Epithelial cell of prostate (primary cell): ENCODE measurements at regions not wholly inside any gene's neighbourhood (a gene's known extent, or its start where the extent isn't known, plus 50 kb on each side); places are given as distances from the start of the nearest gene placed in this dataset.

Source experiments
- DNase-seq: peaks from one replicate; pipeline ENCODE4 v3.0.0-alpha.2; 2011; ENCODE audit warnings: low read depth, low spot score
- H3K27ac ChIP-seq: fragments of 450-650 bp; 2 replicates; pipeline ENCODE4 v1.5.1; 2017; ENCODE audit warnings: mild to moderate bottlenecking

DNA sequence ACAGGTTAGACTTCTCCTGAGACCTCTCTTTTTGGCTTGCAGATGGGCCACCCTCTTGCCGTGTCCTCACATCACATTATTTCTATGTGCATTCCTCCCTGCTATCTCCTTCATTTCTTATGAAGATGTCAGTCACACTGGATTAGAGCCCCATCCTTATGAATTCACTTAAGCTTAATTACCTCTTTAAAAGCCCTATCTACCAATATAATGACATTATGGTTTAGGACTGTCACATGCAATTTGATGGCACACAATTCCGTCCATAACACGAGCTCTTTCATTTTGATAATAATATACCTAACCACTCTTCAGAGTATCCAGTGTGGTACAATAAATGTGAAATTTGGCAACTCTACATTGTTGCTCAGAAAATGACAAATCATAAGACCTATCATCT, 1037.3 kb downstream of the DIAPH3 start:
- no peak overlapping the region for H3K27ac ChIP-seq
- no peak for DNase-seq

DNA sequence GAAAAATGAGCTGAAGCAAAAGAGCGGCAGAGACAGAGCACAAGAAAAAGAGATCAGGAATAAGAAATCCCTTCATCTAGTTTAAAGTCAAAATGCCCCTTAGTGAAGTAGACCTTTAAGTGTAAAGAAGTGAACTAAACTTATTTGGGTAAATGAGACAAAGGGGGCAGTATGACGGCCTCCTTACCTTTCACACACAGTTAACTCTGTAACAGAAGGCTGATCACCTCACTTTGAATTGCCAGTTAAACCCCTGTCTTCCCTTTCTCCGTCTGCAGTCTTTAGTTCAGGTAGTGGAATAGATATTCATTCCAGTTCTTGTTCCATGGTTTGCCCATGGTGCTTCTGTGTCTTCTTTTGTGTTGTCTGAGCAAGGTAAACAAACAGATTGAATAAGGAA, 1029.8 kb downstream of the DIAPH3 start:
- no peak for DNase-seq
- no peak overlapping the region for H3K27ac ChIP-seq

DNA sequence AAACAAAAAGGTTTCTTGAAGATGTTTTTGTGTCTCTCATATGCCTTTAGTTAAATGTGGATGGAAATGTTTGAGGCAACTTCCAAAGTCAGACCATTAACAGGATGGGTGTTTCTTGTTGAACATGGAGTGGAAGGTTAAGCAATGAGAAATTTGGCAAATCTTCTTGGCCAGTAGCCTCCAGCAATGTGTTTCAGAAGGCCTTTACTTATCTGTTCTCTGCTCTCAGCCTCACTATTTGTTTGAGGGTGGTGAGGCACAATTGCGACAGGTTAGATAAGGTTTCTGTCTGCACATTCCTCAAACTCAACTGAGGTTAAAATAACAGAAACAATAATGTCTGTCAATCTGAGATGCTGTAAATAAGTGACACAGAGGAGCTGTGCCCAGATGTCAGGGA, 1019.0 kb downstream of the DIAPH3 start:
- H3K27ac ChIP-seq = no peak overlapping the region
- DNase-seq = no peak

- H3K27ac ChIP-seq = no peak overlapping the region
- no peak for DNase-seq
These were observed 1018.3 kb downstream of the DIAPH3 start for GRCh38 chr13:59145381-59145780.

- no peak for DNase-seq
- no peak overlapping the region for H3K27ac ChIP-seq
These were observed 1006.5 kb downstream of the DIAPH3 start for GRCh38 chr13:59157181-59157580.

DNA sequence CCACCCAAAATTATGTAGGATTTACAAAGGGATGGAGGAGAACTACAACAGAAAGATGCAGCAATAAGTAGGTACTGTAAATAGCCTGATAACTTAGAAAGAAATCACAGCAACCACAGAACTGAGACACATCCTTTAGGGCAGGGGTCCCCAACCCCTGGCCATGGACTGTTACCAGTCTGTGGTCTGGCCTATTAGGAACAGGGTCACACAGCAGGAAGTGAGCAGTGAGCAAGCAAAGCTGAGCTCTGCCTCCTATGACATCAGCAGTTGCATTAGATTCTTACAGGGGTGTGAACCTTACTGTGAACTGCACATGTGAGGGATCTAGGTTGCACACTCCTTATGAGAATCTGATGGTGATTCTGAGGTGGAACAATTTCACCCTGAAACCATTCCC, 997.6 kb downstream of the DIAPH3 start:
- DNase-seq = no peak
- no peak overlapping the region for H3K27ac ChIP-seq

DNA sequence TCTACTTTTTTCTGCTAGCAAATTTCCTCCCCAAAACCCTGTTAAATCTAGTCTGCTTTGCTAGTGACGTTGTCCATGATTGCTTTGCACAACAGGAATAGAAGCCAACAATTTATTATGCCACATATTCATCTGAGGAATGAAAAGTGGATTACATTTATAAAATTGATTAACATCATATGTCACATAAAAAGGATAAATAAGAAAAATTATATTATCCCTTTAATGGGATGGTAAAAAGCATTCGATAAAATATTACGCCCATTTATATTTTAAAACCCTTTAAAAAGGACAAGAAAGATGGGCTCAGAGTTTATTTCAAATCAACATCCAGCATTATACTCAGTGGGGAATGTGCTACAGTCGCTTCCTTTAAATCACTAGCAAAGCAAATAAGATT, 991.7 kb downstream of the DIAPH3 start:
- H3K27ac ChIP-seq = no peak overlapping the region
- no peak for DNase-seq

GRCh38 chr13:59176775-59177174, 987.0 kb downstream of the DIAPH3 start:
- no peak for DNase-seq
- H3K27ac ChIP-seq = no peak overlapping the region

DNA sequence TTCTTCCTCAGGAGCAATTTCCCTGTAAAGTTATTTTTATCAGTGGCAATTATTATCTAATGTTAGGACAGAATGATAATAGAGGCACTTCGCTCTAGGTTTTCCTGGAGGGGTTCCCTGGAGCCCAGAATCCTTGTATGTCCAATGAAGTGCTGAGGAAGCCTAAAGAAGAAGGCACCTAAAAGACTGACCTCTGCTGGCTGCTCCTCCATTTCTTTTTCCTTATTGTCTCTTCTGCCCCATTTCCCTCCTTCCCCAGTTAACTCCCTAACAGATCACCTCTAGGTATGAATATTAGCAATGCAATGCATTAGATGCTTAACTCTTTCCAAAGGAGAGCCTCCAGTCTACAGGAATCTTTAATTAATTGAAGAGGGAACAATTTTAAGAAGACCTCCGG, 985.4 kb downstream of the DIAPH3 start:
- H3K27ac ChIP-seq = no peak overlapping the region
- DNase-seq = no peak

DNA sequence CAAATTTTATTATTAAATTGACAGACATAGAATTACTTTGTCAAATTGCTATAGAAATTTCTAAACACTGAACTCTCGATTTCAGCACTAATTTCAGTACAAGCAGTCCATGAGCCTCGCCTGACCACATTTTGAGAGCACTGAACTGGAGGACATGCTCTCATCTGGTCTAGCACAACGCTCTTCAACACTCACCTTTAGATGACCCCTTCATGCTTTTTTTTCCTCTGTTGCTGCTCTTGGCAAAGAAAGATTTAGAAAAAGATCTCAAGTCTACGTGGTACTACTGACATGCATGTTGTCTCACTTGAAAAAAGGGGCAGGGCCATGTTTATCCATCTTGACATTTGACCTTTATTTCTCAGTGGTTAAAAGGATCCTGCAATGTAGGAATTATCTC, 981.5 kb downstream of the DIAPH3 start:
- no peak for DNase-seq
- no peak overlapping the region for H3K27ac ChIP-seq

- no peak overlapping the region for H3K27ac ChIP-seq
These were observed 966.3 kb downstream of the DIAPH3 start for GRCh38 chr13:59197397-59197796.

DNA sequence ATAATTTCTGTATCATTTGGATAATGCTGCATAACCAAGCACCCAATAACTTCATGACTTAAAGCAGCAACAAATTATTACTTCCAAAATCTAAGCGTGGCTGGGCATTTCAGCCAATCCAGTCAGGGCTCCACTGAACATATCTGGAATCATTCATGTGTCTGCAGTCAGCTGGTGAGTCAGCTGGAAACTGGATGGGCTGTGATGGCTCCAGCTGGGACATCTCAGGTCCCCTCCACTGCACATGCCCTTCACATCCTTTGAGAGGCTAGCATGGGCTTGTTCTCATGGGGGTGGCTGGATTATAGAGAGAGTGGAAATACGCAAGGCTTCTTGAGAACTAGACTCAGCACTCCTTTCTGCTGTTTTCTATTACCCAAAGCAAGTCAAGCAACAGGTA, 961.9 kb downstream of the DIAPH3 start:
- no peak for DNase-seq

More at GRCh38 chr13:59197397-59197796, 966.3 kb downstream of the DIAPH3 start:
- DNase-seq = no peak

GRCh38 chr13:59203855-59204254, 959.9 kb downstream of the DIAPH3 start:
- no peak overlapping the region for H3K27ac ChIP-seq
- DNase-seq = no peak

More for the DNA sequence above, 961.9 kb downstream of the DIAPH3 start:
- no peak overlapping the region for H3K27ac ChIP-seq

GRCh38 chr13:59205501-59205900, 958.2 kb downstream of the DIAPH3 start:
- DNase-seq = no peak
- no peak overlapping the region for H3K27ac ChIP-seq

- no peak for DNase-seq
- no peak overlapping the region for H3K27ac ChIP-seq
These were observed 955.1 kb downstream of the DIAPH3 start for GRCh38 chr13:59208405-59209195.

GRCh38 chr13:59210543-59210942, 953.2 kb downstream of the DIAPH3 start:
- no peak overlapping the region for H3K27ac ChIP-seq
- DNase-seq = no peak

GRCh38 chr13:59211606-59212005, 952.1 kb downstream of the DIAPH3 start:
- DNase-seq = no peak
- no peak overlapping the region for H3K27ac ChIP-seq

GRCh38 chr13:59229401-59229800, 934.3 kb downstream of the DIAPH3 start:
- no peak overlapping the region for H3K27ac ChIP-seq
- DNase-seq = no peak

DNA sequence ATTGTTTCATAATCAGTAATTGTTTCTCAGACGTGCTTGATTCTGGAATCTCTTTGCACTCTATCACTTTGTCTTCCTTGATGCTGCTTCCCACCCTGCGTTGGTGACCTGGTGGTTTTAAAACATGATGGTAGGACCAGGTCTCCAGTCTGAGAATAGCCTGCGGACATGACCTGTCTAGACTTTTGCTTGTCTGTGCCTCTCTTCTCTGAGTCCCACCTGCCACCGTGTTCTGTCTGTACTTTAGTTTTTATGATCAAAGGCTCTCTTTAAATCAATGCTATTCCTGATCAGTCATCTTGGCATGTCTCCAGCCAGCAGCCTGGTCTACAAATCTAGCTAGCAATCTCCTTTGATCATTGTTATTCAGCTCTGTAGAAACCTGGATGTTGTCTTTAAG, 933.9 kb downstream of the DIAPH3 start:
- no peak for DNase-seq

GRCh38 chr13:59230484-59231264, 933.1 kb downstream of the DIAPH3 start:
- no peak overlapping the region for H3K27ac ChIP-seq
- no peak for DNase-seq

More for the DNA sequence above, 933.9 kb downstream of the DIAPH3 start:
- H3K27ac ChIP-seq = no peak overlapping the region

DNA sequence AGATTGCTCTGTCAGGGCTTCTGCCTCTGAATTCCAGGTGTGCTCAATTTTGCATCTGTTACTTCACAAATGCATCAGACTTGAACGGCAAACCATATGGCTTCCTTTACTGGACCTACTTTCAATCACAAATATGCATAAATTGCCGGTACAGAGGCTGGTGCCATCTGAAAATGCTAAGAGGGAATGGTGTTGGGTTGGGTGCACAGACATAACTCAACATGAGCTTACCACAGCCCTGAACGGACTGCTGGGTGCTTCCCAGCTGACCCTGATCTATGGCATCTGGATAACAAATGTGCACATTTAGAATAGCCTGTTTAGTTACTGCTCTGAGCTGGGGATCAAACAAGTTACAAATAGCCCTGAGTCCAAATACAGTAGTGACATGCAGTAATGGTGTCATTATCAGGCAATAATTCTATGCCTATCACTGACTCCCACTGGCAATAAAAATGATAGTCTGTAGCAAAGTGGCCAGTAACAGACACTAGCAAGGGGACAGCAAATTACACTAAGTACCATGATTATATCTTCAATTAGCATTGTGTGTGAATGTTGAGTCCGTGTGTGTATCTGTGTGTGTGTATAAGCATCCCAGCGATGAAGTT, 927.3 kb downstream of the DIAPH3 start:
- H3K27ac ChIP-seq = no peak overlapping the region
- no peak for DNase-seq
